ENCODE measurements at regions not wholly inside any gene's neighbourhood (a gene's known extent, or its start where the extent isn't known, plus 50 kb on each side); places are given as distances from the start of the nearest gene placed in this dataset.
A peak's percentile ranks its signal among the peaks of the same experiment; 100 is the strongest.

- DNase-seq (ENCODE audit: low read depth in 4 of 4, low spot score in 3 of 4), result peak in 2 of 4 donors; percentile 24 to 33
Observed at GRCh38 chr7:31186202-31186601, 134.1 kb downstream of the ADCYAP1R1 start.

GRCh38 chr7:31175672-31176071 is 123.6 kb downstream of the ADCYAP1R1 start:
- DNase-seq (ENCODE audit: low read depth in 4 of 4, low spot score in 3 of 4), result no peak

GRCh38 chr7:31171984-31172383 is 119.9 kb downstream of the ADCYAP1R1 start:
- DNase-seq (ENCODE audit: low read depth in 4 of 4, low spot score in 3 of 4), result no peak

- no peak for DNase-seq (ENCODE audit: low read depth in 4 of 4, low spot score in 3 of 4)
Observed at GRCh38 chr7:31171216-31171785, 119.2 kb downstream of the ADCYAP1R1 start.
